B cell (primary cell): ENCODE measurements at regions not wholly inside any gene's neighbourhood (a gene's known extent, or its start where the extent isn't known, plus 50 kb on each side); places are given as distances from the start of the nearest gene placed in this dataset.

Experiments used
- ATAC-seq: fragments of 200-7000 bp; cut with Tn5 transposase; one replicate; pipeline ENCODE4 v1.10.0; 2021; ENCODE audit warnings: low read depth, mild to moderate bottlenecking, moderate number of reproducible peaks, moderate library complexity
- CTCF ChIA-PET: fragments of 350-600 bp; sonication (Branson Sonifier 250); formaldehyde crosslinking; loops from one replicate; lab custom pipeline; 2021; ENCODE audit warnings: antibody characterized with exemption, inconsistent platforms; lab: Charles Lee
- POLR2A ChIA-PET: fragments of 350-600 bp; sonication (Branson Sonifier 250); formaldehyde crosslinking; loops from one replicate; lab custom pipeline; 2021; ENCODE audit warnings: antibody characterized with exemption; lab: Charles Lee
- DNase-seq: peaks from one replicate; pipeline ENCODE4 v3.0.0; 2013
- H2AFZ ChIP-seq: 2 replicates; pipeline ENCODE4 v1.6.1; 2012; ENCODE audit warnings: mild to moderate bottlenecking, low read depth, low read length; ENCODE audit not compliant: insufficient read depth, poor library complexity, severe bottlenecking
- H3K27ac ChIP-seq, 2 donors: 1 replicate in 1 of 2; 2 replicates in 1 of 2; pipeline ENCODE4 v1.5.1; 2012 to 2013; ENCODE audit warnings: low read length in 2 of 2, mild to moderate bottlenecking in 2 of 2, moderate library complexity in 1 of 2
- H3K27me3 ChIP-seq, 4 experiments: fragments of 200-600 bp in 1 of 4; sonication (generic) in 1 of 4; replicated peaks in 1 of 4; 1 replicate in 2 of 4; 2 replicates in 2 of 4; pipeline versions ENCODE4 v1.6.1 to v1.7.0; 2013 to 2016; ENCODE audit warnings: low read length in 3 of 4, mild to moderate bottlenecking in 2 of 4, mixed read lengths in 1 of 4, moderate library complexity in 1 of 4; ENCODE audit not compliant: insufficient read depth in 4 of 4, control insufficient read depth in 3 of 4; ENCODE audit errors: control extremely low read depth in 1 of 4
- H3K36me3 ChIP-seq, 2 experiments: replicated peaks in 1 of 2; 1 replicate in 1 of 2; 2 replicates in 1 of 2; pipeline versions ENCODE4 v1.6.1 to v1.7.1; 2013; ENCODE audit warnings: low read length in 1 of 2; ENCODE audit not compliant: insufficient read depth in 2 of 2, control insufficient read depth in 1 of 2; ENCODE audit errors: control extremely low read depth in 1 of 2, extremely low read depth in 1 of 2
- H3K4me1 ChIP-seq, 2 donors: fragments of 200-600 bp in 1 of 2; sonication (generic) in 1 of 2; 1 replicate in 1 of 2; 2 replicates in 1 of 2; pipeline versions ENCODE4 v1.5.1 to v1.6.1; 2013 to 2017; ENCODE audit warnings: low read length in 2 of 2; ENCODE audit not compliant: control insufficient read depth in 2 of 2, insufficient read depth in 2 of 2
- H3K4me2 ChIP-seq: replicated peaks from 2 replicates; pipeline ENCODE3; 2012; ENCODE audit warnings: mild to moderate bottlenecking, low read depth, low read length; ENCODE audit not compliant: poor library complexity, severe bottlenecking
- H3K4me3 ChIP-seq, 5 experiments: fragments of 200-600 bp in 1 of 5; sonication (generic) in 1 of 5; 1 replicate in 3 of 5; 2 replicates in 2 of 5; pipeline versions ENCODE4 v1.5.1 to v1.7.0; 2011 to 2016; ENCODE audit warnings: low read length in 4 of 5, mild to moderate bottlenecking in 4 of 5, low read depth in 2 of 5, control low read depth in 1 of 5, moderate library complexity in 1 of 5; ENCODE audit not compliant: insufficient read depth in 1 of 5; ENCODE audit errors: control extremely low read depth in 1 of 5, extremely low read depth in 1 of 5
- H3K79me2 ChIP-seq: fragments of 200-600 bp; sonication (generic); one replicate; pipeline ENCODE4 v1.6.0; 2016; ENCODE audit warnings: low read length; ENCODE audit not compliant: control insufficient read depth, insufficient read depth
- H3K9ac ChIP-seq: fragments of 200-600 bp; sonication (generic); 2 replicates; pipeline ENCODE4 v1.6.1; 2017; ENCODE audit warnings: mild to moderate bottlenecking, low read length, moderate library complexity
- H3K9me3 ChIP-seq, 3 donors: one replicate each; pipeline versions ENCODE4 v1.6.1 to v1.7.1; 2013; ENCODE audit warnings: low read length in 2 of 3; ENCODE audit not compliant: control insufficient read depth in 2 of 3, insufficient read depth in 1 of 3; ENCODE audit errors: control extremely low read depth in 1 of 3
- H4K20me1 ChIP-seq: 2 replicates; pipeline ENCODE4 v1.6.0; 2012; ENCODE audit warnings: mild to moderate bottlenecking, low read length; ENCODE audit not compliant: insufficient read depth, control insufficient read depth, poor library complexity, severe bottlenecking
- H3K27ac Mint-ChIP-seq: one replicate; pipeline ENCODE4 v1.8.0; 2021; ENCODE audit warnings: mixed read lengths
- H3K27me3 Mint-ChIP-seq: one replicate; pipeline ENCODE4 v1.8.0; 2021; ENCODE audit warnings: mixed read lengths
- H3K4me1 Mint-ChIP-seq: one replicate; pipeline ENCODE4 v1.8.0; 2021; ENCODE audit warnings: mixed read lengths
- H3K4me3 Mint-ChIP-seq: one replicate; pipeline ENCODE4 v1.8.0; 2021; ENCODE audit warnings: mixed read lengths
- H3K9me3 Mint-ChIP-seq: one replicate; pipeline ENCODE4 v1.8.0; 2022; ENCODE audit warnings: mixed read lengths; ENCODE audit not compliant: insufficient read depth
- EZH2 ChIP-seq: IDR thresholded peaks from 2 replicates; pipeline ENCODE4 v1.6.1; 2012; ENCODE audit warnings: borderline replicate concordance, low read depth, mild to moderate bottlenecking, moderate library complexity, low read length; ENCODE audit not compliant: insufficient read depth, poor library complexity, severe bottlenecking
- WGBS: methylation state at CpG from one replicate; pipeline ENCODE4 v1.1.5; 2013; ENCODE audit warnings: missing lambda C conversion rate; ENCODE audit not compliant: insufficient coverage; 5-methylcytosine and 5-hydroxymethylcytosine counted together
- intact Hi-C: fragments of 100-400 bp; cut with micrococcal nuclease; formaldehyde crosslinking; loops from one replicate; pipeline ENCODE4 v1.10.0; 2022
- TF ChIP-seq, protein P1 (sequence below): fragments of 200-600 bp; IDR thresholded peaks from one replicate; pipeline ENCODE4 v1.8.0; 2022; ENCODE audit warnings: antibody characterized with exemption, mild to moderate bottlenecking

DNA sequence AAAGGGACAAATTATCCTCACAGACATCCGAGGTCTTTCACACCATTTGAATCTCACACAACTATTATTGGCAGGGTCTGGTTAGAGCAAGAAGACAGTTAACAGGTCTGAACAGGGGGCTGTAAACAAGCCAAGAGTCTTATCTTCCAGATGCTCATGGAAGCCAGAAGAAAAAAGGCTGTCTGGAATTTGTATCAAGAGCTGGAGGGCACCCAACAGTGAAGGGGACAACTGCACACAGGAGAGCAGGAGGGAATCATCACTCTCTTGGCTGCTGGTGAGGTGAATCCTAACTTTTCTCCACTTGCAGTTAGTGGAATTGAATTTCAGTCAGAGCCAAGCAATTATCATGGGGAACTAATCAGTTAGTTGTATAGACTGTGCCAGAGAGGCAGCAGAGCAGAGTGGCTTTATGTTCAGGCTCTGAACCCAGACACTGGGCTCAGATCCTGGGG, 880.2 kb upstream of the AUTS2 start:
- Mint-ChIP-seq H3K9me3 (peaks cover 2% of the 10 kb centered on the region), H3K4me1 (no peaks in the 10 kb centered on the region), H3K27ac (no peak overlapping the region), H3K4me3 (no peak overlapping the region), H3K27me3 (no peaks in the 10 kb centered on the region)
- H3K4me2 ChIP-seq, result no peak overlapping the region
- no peaks in the 10 kb centered on the region for H3K4me1 ChIP-seq
- CTCF ChIA-PET, result interaction anchor here (0.7 kb wide), 1 partner anchor 16 kb away, joined by 3 read pairs; no protein-coding TSS in a partner anchor
- no peak for ATAC-seq
- peaks cover 0 to 4% (median 0%) of the 10 kb centered on the region in 3 donors for H3K9me3 ChIP-seq
- H3K4me3 ChIP-seq, result no peak overlapping the region
- no peak overlapping the region for H3K27ac ChIP-seq
- POLR2A ChIA-PET, result no interaction called here
- no peaks in the 10 kb centered on the region for H3K36me3 ChIP-seq
- intact Hi-C loops, result no loop called here
- no peak overlapping the region for H2AFZ ChIP-seq
- TF ChIP-seq, protein P1, sequence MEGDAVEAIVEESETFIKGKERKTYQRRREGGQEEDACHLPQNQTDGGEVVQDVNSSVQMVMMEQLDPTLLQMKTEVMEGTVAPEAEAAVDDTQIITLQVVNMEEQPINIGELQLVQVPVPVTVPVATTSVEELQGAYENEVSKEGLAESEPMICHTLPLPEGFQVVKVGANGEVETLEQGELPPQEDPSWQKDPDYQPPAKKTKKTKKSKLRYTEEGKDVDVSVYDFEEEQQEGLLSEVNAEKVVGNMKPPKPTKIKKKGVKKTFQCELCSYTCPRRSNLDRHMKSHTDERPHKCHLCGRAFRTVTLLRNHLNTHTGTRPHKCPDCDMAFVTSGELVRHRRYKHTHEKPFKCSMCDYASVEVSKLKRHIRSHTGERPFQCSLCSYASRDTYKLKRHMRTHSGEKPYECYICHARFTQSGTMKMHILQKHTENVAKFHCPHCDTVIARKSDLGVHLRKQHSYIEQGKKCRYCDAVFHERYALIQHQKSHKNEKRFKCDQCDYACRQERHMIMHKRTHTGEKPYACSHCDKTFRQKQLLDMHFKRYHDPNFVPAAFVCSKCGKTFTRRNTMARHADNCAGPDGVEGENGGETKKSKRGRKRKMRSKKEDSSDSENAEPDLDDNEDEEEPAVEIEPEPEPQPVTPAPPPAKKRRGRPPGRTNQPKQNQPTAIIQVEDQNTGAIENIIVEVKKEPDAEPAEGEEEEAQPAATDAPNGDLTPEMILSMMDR, result no peak
- no peak for TF ChIP-seq EZH2
- no peak overlapping the region for H3K9ac ChIP-seq
- no CpG with 5 or more reads among the region's 1 CpG for WGBS
- H3K79me2 ChIP-seq, result no peaks in the 10 kb centered on the region
- no peaks in the 10 kb centered on the region for H3K27me3 ChIP-seq
- no peak for DNase-seq
- no peaks in the 10 kb centered on the region for H4K20me1 ChIP-seq

DNA sequence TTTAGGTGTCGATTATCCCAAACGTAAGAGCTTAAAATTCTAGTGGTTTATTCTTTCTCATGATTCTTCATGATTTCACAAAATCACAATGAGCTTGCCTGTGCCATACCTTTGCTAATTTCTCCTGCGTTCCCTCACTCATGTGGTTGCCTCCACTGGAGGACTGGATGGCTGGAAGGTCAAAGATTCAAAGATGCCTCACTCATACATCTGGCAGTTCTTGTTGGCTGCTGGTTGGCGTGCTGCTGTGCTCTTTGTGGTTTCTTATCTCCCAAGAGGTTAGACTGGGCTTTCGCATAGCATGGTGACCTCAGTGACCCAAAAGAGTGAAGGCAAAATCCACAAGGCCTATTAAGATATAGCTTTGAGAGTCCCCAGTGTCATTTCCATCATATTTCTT, 877.6 kb upstream of the AUTS2 start:
- H3K27ac Mint-ChIP-seq, result no peak overlapping the region
- no peak for DNase-seq
- no peak overlapping the region for H3K4me3 Mint-ChIP-seq
- WGBS, result 81% methylated on average over 5 of the region's 5 CpGs
- Histone ChIP-seq H3K4me2 (no peak overlapping the region), H3K9ac (no peak overlapping the region), H3K9me3 (peaks cover 0 to 10% (median 0%) of the 10 kb centered on the region in 3 donors), H3K27ac (no peak overlapping the region), H3K79me2 (no peaks in the 10 kb centered on the region), H2AFZ (no peak overlapping the region), H3K4me3 (no peak overlapping the region), H4K20me1 (no peaks in the 10 kb centered on the region), H3K4me1 (no peaks in the 10 kb centered on the region), H3K27me3 (no peaks in the 10 kb centered on the region), H3K36me3 (no peaks in the 10 kb centered on the region)
- no peak for ATAC-seq
- H3K27me3 Mint-ChIP-seq, result no peaks in the 10 kb centered on the region
- TF ChIP-seq EZH2, result no peak
- TF ChIP-seq, protein P1, result no peak
- H3K9me3 Mint-ChIP-seq, result no peaks in the 10 kb centered on the region
- H3K4me1 Mint-ChIP-seq, result no peaks in the 10 kb centered on the region
- ChIA-PET CTCF (no interaction called here), POLR2A (no interaction called here)
- intact Hi-C loops, result no loop called here
